AG04450 (cell line): ENCODE measurements at regions not wholly inside any gene's neighbourhood (a gene's known extent, or its start where the extent isn't known, plus 50 kb on each side); places are given as distances from the start of the nearest gene placed in this dataset.

ENCODE experiments used
- CTCF ChIA-PET: fragments of 300-600, 350-600 bp; formaldehyde crosslinking; extraction: SDS; loops from one replicate; lab custom pipeline; 2022; ENCODE audit warnings: antibody characterized with exemption, inconsistent platforms; lab: Charles Lee
- POLR2A ChIA-PET: fragments of 350-600 bp; formaldehyde crosslinking; extraction: SDS; loops from one replicate; lab custom pipeline; 2021; ENCODE audit warnings: antibody characterized with exemption, inconsistent platforms; lab: Yijun Ruan, JAX
- DNase-seq: peaks from one replicate; pipeline ENCODE4 v3.0.0-alpha.2; 2011; ENCODE audit warnings: low read depth, low spot score
- H3K27ac ChIP-seq: one replicate; pipeline ENCODE4 v1.5.1; 2012; ENCODE audit warnings: low read depth, low read length, control low read depth
- H3K27me3 ChIP-seq: one replicate; pipeline ENCODE4 v1.6.0; 2012; ENCODE audit warnings: low read length; ENCODE audit not compliant: control insufficient read depth, insufficient read depth
- H3K4me3 ChIP-seq: 2 replicates; pipeline ENCODE4 v1.5.1; 2011; ENCODE audit warnings: mild to moderate bottlenecking, low read depth, low read length, control low read depth
- H3K9me3 ChIP-seq: 2 replicates; pipeline ENCODE4 v1.5.1; 2012; ENCODE audit warnings: low read length; ENCODE audit not compliant: control insufficient read depth, insufficient read depth
- CTCF ChIP-seq: IDR thresholded peaks from 2 replicates; pipeline ENCODE4 v1.5.1; 2011; ENCODE audit warnings: low read depth, low read length, control low read depth, inconsistent platforms

- no peak overlapping the region for H3K4me3 ChIP-seq
- ChIA-PET POLR2A (no interaction called here), CTCF (no interaction called here)
- H3K9me3 ChIP-seq = no peaks in the 10 kb centered on the region
- H3K27me3 ChIP-seq = no peaks in the 10 kb centered on the region
- DNase-seq = no peak
- no peak for TF ChIP-seq CTCF
- no peak overlapping the region for H3K27ac ChIP-seq
Observed at GRCh38 chr17:79288950-79289349, 214.3 kb downstream of the ENGASE start.

GRCh38 chr17:79286440-79286839, 211.8 kb downstream of the ENGASE start:
- H3K27me3 ChIP-seq = peaks cover 2% of the 10 kb centered on the region
- no peak for TF ChIP-seq CTCF
- CTCF ChIA-PET = no interaction called here

GRCh38 chr17:79285973-79286372, 211.3 kb downstream of the ENGASE start:
- no peak overlapping the region for H3K27ac ChIP-seq
- H3K9me3 ChIP-seq = no peaks in the 10 kb centered on the region
- H3K4me3 ChIP-seq = no peak overlapping the region
- H3K27me3 ChIP-seq = peaks cover 2% of the 10 kb centered on the region
- DNase-seq = no peak
- POLR2A ChIA-PET = no interaction called here
- CTCF ChIA-PET = no interaction called here
- no peak for TF ChIP-seq CTCF

More at GRCh38 chr17:79286440-79286839, 211.8 kb downstream of the ENGASE start:
- POLR2A ChIA-PET = no interaction called here
- DNase-seq = no peak
- Histone ChIP-seq H3K27ac (no peak overlapping the region), H3K9me3 (no peaks in the 10 kb centered on the region), H3K4me3 (no peak overlapping the region)

GRCh38 chr17:79282294-79282693, 207.7 kb downstream of the ENGASE start:
- ChIA-PET CTCF (interaction anchor here (0.7 kb wide), 1 partner anchor 61 kb away, joined by 3 read pairs; no protein-coding TSS in a partner anchor), POLR2A (no interaction called here)
- no peaks in the 10 kb centered on the region for H3K9me3 ChIP-seq
- no peak for DNase-seq
- no peak overlapping the region for H3K27ac ChIP-seq
- H3K4me3 ChIP-seq = no peak overlapping the region
- H3K27me3 ChIP-seq = peaks cover 2% of the 10 kb centered on the region
- no peak for TF ChIP-seq CTCF

GRCh38 chr17:79281803-79282202, 207.2 kb downstream of the ENGASE start:
- H3K4me3 ChIP-seq = no peak overlapping the region
- peaks cover 2% of the 10 kb centered on the region for H3K27me3 ChIP-seq
- POLR2A ChIA-PET = no interaction called here
- CTCF ChIA-PET = interaction anchor here (0.7 kb wide), 1 partner anchor 61 kb away, joined by 3 read pairs; no protein-coding TSS in a partner anchor
- DNase-seq = no peak
- H3K9me3 ChIP-seq = no peaks in the 10 kb centered on the region
- no peak for TF ChIP-seq CTCF
- no peak overlapping the region for H3K27ac ChIP-seq
